Caki2 (cell line): ENCODE measurements at regions not wholly inside any gene's neighbourhood (a gene's known extent, or its start where the extent isn't known, plus 50 kb on each side); places are given as distances from the start of the nearest gene placed in this dataset.

Experiments used
- DNase-seq: peaks from one replicate; pipeline ENCODE4 v3.0.0-alpha.2; 2015; ENCODE audit warnings: low read depth
- in situ Hi-C: cut with HindIII; loops from 2 replicates; pipeline ENCODE4 v1.10.0; 2016; ENCODE audit warnings: low sequenced_read_pairs, low pct_unique_long_range_greater_than_20kb, mixed read lengths

DNA sequence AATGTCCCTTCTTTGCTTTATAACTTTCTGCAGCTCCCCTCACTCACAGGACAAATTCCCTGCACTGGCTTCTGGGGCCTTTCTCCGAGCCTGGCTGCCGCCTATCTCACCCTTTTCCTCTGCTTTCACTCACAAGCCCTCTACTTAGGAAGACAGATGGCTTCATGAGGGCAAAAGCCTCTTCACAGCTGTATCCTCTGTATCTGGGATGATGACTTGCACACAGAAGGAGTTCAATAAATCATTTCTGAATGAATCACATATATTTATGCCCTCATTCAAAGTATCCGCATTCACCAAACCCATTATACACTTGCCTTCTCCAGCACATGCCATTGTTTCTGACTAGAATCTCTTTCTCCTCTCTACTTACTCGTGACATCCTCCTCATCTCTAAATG is 159.0 kb upstream of the RIPOR2 start:
- in situ Hi-C loops = no loop called here
- no peak for DNase-seq

- DNase-seq = no peak
- in situ Hi-C loops = no loop called here
Observed at GRCh38 chr6:25100288-25100687, 164.5 kb upstream of the RIPOR2 start.

GRCh38 chr6:25103603-25104002 is 167.8 kb upstream of the RIPOR2 start:
- in situ Hi-C loops = no loop called here
- peak; percentile 8 for DNase-seq

DNA sequence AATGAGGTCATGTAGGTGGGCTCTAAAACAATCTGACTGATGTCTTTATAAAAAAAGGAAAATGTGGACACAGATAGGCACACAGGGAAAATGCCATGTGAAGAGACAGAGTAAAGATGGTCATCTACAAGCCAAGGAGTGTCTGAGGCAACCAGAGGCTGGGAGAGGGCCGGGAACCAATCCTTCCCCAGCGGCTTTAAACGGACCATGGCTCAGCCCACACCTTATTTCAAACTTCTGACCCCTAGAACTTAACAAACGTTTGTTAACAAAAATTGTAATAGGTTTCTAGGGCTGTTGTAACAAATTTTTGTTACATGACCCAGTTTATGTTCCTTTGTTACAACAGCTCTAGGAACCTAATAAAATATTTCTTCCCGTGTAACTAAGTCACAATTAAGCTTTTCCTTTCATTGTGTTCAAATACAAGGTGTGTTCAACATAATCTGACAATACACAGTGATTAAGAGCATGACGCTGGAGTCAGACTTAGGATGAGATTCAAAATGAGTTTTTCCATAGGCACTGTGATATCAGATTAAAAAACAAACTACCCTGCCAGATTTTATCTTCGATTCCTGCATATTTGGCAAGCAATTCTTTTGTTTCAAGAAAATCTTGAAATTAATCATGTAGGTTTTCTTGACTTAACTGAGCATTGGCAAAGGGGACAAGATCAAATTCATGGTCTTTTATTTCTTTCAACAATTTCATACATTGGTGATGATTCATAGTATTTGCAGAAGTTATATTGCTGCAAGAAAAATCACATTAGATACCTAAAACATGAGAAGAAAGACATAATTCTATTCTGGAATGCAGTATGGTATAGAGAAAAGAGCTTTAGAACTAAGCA is 169.5 kb upstream of the RIPOR2 start:
- no peak for DNase-seq

GRCh38 chr6:25107218-25107617 is 171.5 kb upstream of the RIPOR2 start:
- in situ Hi-C loops = no loop called here

More for the DNA sequence above, 169.5 kb upstream of the RIPOR2 start:
- in situ Hi-C loops = no loop called here

GRCh38 chr6:25111782-25112181 is 167.4 kb upstream of the CARMIL1 start:
- no peak for DNase-seq
- in situ Hi-C loops = no loop called here

More at GRCh38 chr6:25107218-25107617, 171.5 kb upstream of the RIPOR2 start:
- no peak for DNase-seq

DNA sequence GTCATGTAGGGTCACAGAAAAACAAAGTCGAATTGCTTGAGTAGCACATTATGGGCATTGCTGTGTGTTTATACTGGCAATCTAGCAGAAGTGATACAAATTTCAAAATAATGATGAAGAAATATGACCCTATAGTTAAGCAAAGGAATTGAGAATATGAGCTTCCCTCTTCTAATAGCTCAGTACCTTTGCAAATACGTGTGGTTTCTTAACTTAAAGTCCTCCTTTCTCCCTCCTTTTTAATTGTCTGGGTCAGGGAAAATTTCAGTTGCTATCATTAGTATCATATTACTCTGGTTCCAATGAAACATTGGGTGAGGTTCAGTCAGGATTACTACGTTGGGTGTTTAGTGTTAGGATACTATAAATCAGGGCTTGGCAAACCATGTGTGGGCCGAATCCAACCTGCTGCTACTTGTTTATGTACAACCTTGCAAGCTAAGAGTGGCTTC is 166.8 kb upstream of the CARMIL1 start:
- in situ Hi-C loops = no loop called here
- DNase-seq = no peak

DNA sequence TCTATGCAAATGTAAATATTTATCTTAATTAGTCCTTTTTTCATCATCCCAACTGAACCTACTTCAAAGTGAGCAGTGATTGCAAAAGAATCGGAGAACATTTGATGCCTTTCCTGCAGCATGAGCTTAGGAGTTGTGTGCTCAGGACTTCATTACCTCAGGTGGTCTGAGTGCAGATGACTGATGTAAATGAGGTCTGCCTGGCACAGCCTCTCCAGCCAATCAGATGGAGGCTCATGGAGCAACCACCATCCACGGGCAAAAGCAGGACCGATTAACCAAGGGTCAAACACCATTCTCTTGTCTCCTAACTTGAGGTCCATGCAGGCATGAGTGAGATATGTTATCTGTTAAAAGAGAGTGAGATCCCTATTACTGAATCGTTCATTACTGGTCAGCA is 165.7 kb upstream of the CARMIL1 start:
- in situ Hi-C loops = no loop called here
- no peak for DNase-seq

GRCh38 chr6:25118038-25118437 is 161.1 kb upstream of the CARMIL1 start:
- in situ Hi-C loops = no loop called here
- DNase-seq = no peak

DNA sequence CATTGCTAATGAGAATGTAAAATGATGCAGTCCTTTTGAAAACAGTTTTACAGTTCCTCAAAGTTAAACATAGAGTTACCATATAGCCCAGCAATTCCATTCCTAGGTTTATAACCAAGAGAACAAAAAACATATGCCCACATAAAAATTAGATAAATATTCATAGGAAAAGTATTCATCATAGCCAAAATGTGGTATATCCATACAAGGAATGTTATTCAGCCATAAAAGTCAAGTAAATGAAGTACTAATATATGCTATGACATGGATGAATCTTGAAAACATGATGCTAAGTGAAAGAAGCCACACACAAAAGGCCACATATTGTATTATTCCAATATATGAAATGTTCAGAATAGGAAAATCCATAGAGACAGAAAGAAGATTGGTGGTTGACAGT is 158.0 kb upstream of the CARMIL1 start:
- DNase-seq = no peak
- in situ Hi-C loops = no loop called here

GRCh38 chr6:25122001-25122400 is 157.2 kb upstream of the CARMIL1 start:
- no peak for DNase-seq

DNA sequence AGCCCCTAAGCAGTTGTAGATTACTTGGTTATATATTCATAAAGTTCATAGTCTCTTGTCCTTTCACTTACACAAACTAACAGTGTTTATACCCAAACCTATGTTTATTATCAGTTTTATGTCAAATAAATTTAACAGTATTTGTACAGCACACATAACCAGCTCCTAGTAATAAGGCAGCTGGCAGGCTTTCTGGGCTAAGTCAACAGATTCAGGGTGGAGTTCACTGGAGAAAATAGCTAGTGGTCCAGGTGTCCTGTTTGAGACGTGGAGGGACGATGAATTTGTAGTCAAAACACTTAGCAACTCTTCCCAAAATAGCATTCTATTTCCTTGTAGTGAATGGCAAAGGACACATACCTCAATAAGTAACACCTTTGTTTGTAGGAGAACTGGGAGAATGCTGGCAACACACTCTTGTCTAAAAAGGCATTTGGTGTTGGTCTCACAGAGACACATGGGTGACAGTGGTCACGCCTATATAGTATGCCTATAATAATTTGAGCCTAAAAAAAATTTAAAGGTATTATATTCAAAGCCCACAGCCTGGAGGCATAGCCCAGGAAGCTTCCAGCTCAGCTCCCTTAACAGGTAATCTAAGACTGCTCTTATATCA is 156.4 kb upstream of the CARMIL1 start:
- in situ Hi-C loops = no loop called here
- DNase-seq = no peak

More at GRCh38 chr6:25122001-25122400, 157.2 kb upstream of the CARMIL1 start:
- in situ Hi-C loops = no loop called here

DNA sequence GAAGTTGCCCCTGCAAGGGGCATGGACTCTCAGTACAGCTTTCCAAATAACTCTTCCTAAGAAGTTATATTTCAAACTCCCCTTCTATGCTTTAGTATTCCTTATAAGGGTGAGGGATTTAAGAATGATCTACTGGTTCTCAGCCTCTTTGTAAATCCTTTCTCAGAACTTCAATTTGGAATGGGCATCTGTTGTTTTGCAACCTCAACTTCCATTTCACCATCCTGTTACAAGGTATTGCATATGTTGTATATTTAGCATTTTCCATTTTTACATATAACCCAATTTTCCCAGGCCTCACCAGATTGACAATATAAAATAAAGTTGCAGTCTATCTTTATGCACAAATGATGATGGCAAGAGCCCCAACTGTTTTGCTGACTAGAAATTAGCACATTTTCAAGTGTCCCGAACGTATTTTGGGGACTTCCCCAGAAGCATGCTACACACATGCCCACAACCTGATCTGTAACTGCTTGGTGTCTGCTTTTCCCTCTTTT is 154.9 kb upstream of the CARMIL1 start:
- in situ Hi-C loops = no loop called here

DNA sequence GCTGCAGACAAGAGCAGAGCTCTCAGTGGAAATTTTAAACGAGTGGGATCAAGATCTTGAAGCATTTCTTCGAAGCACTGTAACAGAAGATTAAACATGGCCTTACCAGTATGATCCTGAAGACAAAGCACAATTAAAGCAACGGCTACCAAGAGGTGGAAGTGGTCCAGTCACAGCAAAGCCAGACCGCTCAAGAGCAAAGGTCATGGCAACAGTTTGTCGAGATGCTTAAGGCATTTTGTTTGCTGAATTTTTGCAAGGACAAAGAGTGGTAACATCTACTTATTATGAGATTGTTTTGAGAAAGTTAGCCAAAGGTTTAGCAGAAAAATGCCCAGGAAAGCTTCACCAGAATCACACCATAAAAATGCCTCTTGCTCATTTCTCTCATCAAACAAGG is 153.4 kb upstream of the CARMIL1 start:
- in situ Hi-C loops = no loop called here
- DNase-seq = no peak

More for the DNA sequence above, 154.9 kb upstream of the CARMIL1 start:
- DNase-seq = no peak

DNA sequence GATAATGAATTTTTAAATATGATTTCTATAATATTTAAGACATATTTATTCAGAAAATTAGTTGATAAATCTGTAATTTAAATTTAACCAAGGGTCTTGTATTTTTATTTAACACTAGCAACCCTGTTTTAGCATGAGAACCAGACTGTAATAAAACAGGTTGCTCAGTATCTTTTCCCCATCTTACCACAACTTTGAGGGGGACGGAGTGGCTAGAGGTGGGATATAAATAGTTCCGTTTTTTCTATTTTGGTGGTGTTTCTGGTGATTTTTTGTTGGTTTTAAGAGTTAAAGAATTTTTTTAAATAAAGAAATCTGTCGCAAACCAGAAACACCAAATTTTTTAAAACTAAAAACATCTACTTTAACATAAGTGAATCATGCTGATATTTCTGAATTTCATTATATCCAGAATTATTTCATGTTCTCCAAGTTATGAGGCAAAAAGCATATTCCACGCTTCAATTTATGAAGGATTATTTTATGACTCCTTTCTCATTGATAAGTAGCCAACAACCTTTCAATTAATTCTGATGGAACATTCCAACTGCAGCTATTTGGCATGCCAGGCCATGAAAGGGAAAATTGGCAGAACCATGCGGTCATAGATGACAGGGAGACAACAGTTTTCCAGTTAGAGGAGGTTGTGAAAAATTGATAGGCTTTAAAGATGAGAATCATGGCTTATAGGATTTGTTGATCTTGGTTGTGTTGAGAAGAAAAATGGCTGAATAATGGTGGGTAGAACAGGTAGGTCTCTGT is 151.9 kb upstream of the CARMIL1 start:
- DNase-seq = no peak
- in situ Hi-C loops = no loop called here

DNA sequence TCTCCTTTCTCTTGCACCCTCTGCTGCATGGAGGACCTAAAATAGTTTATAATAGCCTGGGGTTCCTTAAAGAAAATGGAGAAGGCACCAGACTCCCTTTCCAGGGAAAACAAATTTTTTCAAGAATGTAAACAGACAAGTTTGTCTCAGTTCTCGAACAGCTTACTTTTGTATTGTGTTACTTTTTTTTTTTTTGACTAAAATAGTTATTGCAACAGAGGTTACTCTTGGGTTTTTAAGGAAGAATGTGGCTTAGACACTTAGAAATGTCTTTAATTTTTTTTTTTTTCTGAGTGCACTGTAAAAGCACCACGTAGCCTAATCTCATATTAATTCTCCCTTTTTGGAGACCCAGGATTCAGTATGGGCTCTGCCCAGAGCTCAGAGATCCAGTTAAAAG is 148.7 kb upstream of the CARMIL1 start:
- in situ Hi-C loops = no loop called here
- no peak for DNase-seq

GRCh38 chr6:25132934-25133333 is 146.2 kb upstream of the CARMIL1 start:
- in situ Hi-C loops = no loop called here
- DNase-seq = peak; percentile 6

- no peak for DNase-seq
- in situ Hi-C loops = no loop called here
Observed at GRCh38 chr6:25133568-25133967, 145.6 kb upstream of the CARMIL1 start.

GRCh38 chr6:25136854-25137253 is 142.3 kb upstream of the CARMIL1 start:
- in situ Hi-C loops = no loop called here
- DNase-seq = no peak
